ENCODE measurements at regions not wholly inside any gene's neighbourhood (a gene's known extent, or its start where the extent isn't known, plus 50 kb on each side); places are given as distances from the start of the nearest gene placed in this dataset.

DNA sequence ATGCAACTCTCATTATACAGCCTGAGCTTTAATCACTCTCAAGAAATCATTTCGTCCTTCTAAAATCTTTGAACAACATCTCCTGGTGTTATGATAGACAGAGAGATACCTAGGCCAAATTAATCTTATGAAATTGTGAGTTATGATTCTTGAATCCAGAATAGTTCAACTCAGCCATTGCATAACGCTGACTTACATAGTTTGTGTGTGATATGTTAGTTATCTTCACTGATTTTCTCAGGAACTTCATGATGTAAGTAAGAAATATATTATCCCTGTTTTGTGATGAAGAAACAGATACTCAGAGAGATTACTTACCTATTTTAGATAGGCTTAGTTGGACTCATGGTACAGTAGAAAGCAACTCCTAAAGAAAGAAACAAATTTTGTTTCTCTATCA is 684.4 kb downstream of the ZEB2 start:
- intact Hi-C loops (cut with DNase I; ENCODE audit: low total_unique reads), result no loop called here

DNA sequence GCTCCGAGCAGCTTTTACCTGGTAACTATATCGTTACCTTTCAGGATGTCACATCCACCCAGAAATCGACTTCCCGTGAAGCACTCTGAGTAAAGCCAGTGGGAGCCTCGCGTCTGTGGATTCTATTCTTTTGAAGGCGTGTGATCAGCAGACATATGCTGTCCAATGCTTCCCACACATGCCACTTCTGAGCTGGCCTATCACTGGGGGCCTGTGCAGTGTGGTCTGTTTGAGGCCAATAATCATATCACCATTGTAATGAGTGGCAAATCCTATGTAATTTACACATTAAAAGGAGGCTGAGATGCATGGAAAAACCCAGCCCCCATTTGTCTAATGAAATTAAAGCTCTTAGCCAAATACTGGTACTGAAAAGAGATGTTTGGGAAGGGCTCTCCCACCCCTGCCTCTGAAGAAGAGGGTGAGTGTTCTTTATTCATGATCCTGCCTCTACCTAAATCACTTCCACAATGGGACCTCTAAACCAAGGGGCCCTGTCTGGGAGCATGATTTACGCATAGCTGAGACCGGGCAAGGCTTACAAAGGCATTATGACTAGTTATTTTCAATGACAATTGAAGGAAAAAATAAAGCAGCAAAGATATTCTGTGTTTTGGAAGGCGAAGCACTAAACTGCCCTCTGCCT is 686.8 kb downstream of the ZEB2 start:
- Histone ChIP-seq H3K9me3 (no peaks in the 10 kb centered on the region), H3K27me3 (no peaks in the 10 kb centered on the region), H3K36me3 (no peaks in the 10 kb centered on the region), H3K4me1 (no peaks in the 10 kb centered on the region), H3K27ac (no peak overlapping the region), H3K4me3 (no peak overlapping the region)
- TF ChIP-seq, protein P1, sequence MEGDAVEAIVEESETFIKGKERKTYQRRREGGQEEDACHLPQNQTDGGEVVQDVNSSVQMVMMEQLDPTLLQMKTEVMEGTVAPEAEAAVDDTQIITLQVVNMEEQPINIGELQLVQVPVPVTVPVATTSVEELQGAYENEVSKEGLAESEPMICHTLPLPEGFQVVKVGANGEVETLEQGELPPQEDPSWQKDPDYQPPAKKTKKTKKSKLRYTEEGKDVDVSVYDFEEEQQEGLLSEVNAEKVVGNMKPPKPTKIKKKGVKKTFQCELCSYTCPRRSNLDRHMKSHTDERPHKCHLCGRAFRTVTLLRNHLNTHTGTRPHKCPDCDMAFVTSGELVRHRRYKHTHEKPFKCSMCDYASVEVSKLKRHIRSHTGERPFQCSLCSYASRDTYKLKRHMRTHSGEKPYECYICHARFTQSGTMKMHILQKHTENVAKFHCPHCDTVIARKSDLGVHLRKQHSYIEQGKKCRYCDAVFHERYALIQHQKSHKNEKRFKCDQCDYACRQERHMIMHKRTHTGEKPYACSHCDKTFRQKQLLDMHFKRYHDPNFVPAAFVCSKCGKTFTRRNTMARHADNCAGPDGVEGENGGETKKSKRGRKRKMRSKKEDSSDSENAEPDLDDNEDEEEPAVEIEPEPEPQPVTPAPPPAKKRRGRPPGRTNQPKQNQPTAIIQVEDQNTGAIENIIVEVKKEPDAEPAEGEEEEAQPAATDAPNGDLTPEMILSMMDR (IDR thresholded peaks at IDR 0.05), result no peak
- TF ChIP-seq POLR2A (IDR thresholded peaks at IDR 0.05), result no peak
- DNase-seq, result no peak
- intact Hi-C loops (cut with DNase I; ENCODE audit: low total_unique reads), result no loop called here

More for the DNA sequence above, 684.4 kb downstream of the ZEB2 start:
- no peak overlapping the region for H3K27ac ChIP-seq
- no peaks in the 10 kb centered on the region for H3K27me3 ChIP-seq
- TF ChIP-seq, protein P1 (IDR thresholded peaks at IDR 0.05), result no peak
- no peak for TF ChIP-seq POLR2A (IDR thresholded peaks at IDR 0.05)
- H3K9me3 ChIP-seq, result no peaks in the 10 kb centered on the region
- no peaks in the 10 kb centered on the region for H3K36me3 ChIP-seq
- no peak overlapping the region for H3K4me3 ChIP-seq
- DNase-seq, result no peak
- H3K4me1 ChIP-seq, result no peaks in the 10 kb centered on the region

DNA sequence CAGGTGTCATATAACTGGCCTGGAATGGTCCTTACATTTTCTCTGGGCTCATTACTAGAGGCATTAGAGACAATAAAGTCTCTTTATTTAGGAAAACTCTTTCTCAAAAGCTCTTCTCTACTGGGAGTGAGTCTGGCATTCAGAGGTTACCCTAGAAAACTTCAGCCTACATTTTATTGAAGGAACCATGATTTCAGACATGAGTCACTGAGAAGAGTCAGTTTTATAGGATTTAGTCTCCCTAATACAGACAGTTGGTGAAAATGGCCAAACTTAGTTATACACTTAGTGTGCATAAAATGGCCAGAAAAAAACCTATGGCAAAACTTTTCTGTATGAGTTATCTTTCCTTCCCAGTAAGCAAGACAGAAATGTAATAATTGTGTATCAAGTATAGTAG is 689.4 kb downstream of the ZEB2 start:
- Histone ChIP-seq H3K27me3 (no peaks in the 10 kb centered on the region), H3K36me3 (no peaks in the 10 kb centered on the region), H3K4me1 (no peaks in the 10 kb centered on the region), H3K9me3 (no peaks in the 10 kb centered on the region), H3K27ac (no peak overlapping the region), H3K4me3 (no peak overlapping the region)
- DNase-seq, result no peak
- intact Hi-C loops (cut with DNase I; ENCODE audit: low total_unique reads), result no loop called here
- TF ChIP-seq, protein P1 (IDR thresholded peaks at IDR 0.05), result no peak
- no peak for TF ChIP-seq POLR2A (IDR thresholded peaks at IDR 0.05)

DNA sequence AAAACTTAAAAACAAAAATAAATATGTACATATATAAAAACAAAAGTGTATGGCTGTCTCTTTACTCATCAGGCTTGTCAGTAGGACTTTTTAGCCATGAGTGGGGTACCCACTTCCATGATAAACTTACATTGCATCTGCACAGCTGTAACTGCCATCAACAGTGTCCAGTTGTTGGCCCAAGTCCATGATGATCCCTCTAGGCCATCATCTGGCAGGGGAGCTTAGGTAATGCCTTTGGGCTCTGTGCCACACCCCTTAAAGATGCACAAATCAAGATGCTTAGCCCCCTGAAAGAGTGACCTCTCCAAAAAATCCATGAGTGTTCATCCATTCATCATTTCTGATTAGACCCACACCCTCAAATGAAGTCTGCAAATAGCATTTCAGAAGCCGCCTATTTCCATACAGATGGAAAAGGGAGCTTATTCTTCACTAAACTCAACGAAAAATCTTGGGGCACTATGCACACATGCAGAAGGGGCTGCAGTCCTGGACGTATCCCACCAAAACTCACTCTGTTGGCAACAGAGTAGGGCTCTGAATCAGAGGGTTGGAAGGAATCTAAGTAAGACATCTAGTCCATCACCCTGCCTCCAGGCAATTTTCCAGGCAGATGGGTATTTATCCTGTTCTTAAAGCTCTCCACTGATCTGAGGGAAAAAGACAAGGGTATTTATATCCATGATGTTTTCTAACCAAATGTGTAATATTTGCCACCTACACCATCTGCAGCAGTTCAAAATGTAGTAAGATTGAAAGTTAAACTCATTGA is 691.0 kb downstream of the ZEB2 start:
- DNase-seq, result no peak
- TF ChIP-seq POLR2A (IDR thresholded peaks at IDR 0.05), result no peak
- TF ChIP-seq, protein P1 (IDR thresholded peaks at IDR 0.05), result no peak
- intact Hi-C loops (cut with DNase I; ENCODE audit: low total_unique reads), result no loop called here

DNA sequence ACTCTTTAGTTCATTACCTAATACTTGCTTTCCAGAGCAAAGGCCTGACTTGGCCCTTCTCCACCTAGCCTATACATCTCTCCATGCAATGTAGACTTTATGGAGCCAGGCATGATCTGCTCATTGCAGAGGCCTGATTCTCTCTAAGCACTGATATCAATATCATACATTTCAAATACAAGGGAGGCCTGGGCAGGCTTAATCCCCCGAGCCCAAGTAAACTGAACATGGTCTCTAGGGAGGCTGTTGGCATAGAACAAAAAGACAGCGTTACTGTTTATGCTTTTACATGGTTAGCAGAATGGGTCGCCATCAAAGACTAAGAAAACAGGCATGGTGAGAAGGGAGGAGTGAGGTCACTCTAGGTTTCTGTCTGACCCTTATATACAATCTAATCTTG is 695.1 kb downstream of the ZEB2 start:
- Histone ChIP-seq H3K27ac (no peak overlapping the region), H3K4me3 (no peak overlapping the region), H3K4me1 (no peaks in the 10 kb centered on the region), H3K27me3 (no peaks in the 10 kb centered on the region), H3K36me3 (no peaks in the 10 kb centered on the region), H3K9me3 (no peaks in the 10 kb centered on the region)
- DNase-seq, result no peak
- TF ChIP-seq POLR2A (IDR thresholded peaks at IDR 0.05), result no peak
- TF ChIP-seq, protein P1 (IDR thresholded peaks at IDR 0.05), result no peak
- intact Hi-C loops (cut with DNase I; ENCODE audit: low total_unique reads), result no loop called here

More for the DNA sequence above, 691.0 kb downstream of the ZEB2 start:
- Histone ChIP-seq H3K4me3 (no peak overlapping the region), H3K27ac (no peak overlapping the region), H3K36me3 (no peaks in the 10 kb centered on the region), H3K9me3 (no peaks in the 10 kb centered on the region), H3K4me1 (no peaks in the 10 kb centered on the region), H3K27me3 (no peaks in the 10 kb centered on the region)

Data from uterus (tissue), 3 donors.